ENCODE measurements at regions not wholly inside any gene's neighbourhood (a gene's known extent, or its start where the extent isn't known, plus 50 kb on each side); places are given as distances from the start of the nearest gene placed in this dataset.

- TF ChIP-seq REST (IDR thresholded peaks at IDR 0.05; ENCODE audit: borderline replicate concordance) (no peak), REST (CRISPR knock-in tag; IDR thresholded peaks at IDR 0.05; ENCODE audit: low read depth) (no peak)
These were observed 170.0 kb upstream of the GLRA2 start (continued) for GRCh38 chrX:14359316-14359715.

GRCh38 chrX:14357314-14357713 lies 172.0 kb upstream of the GLRA2 start:
- POLR2A ChIA-PET = no interaction called here
- TF ChIP-seq TCF7L2 (IDR thresholded peaks at IDR 0.05; ENCODE audit: low read depth, low read length) (no peak), ATF6 (CRISPR knock-in tag; IDR thresholded peaks at IDR 0.05) (no peak), ZNF347 (CRISPR knock-in tag; IDR thresholded peaks at IDR 0.05; ENCODE audit: low read depth) (no peak), SMAD3 (CRISPR knock-in tag; conservative IDR thresholded peaks at IDR 0.05) (no peak), TAF1 (IDR thresholded peaks at IDR 0.05; ENCODE audit: control insufficient read depth, extremely low read depth, insufficient read depth, low read length, severe bottlenecking) (no peak), E2F4 (CRISPR knock-in tag; IDR thresholded peaks at IDR 0.05; ENCODE audit: low read depth) (no peak), HOMEZ (CRISPR knock-in tag; IDR thresholded peaks at IDR 0.05) (no peak)

More at GRCh38 chrX:14357314-14357713, 172.0 kb upstream of the GLRA2 start:
- H3K79me2 ChIP-seq (ENCODE audit: control insufficient read depth, insufficient read depth, low read length) = no peaks in the 10 kb centered on the region
- intact Hi-C loops (cut with micrococcal nuclease) = no loop called here
- H3K4me2 ChIP-seq (ENCODE audit: insufficient read depth, low read length) = no peak overlapping the region
- H3K27me3 ChIP-seq (ENCODE audit: control insufficient read depth in 2 of 2, insufficient read depth in 2 of 2, low read length in 2 of 2) = no peaks in the 10 kb centered on the region
- H3K9me1 ChIP-seq (ENCODE audit: control insufficient read depth, insufficient read depth, low read length) = no peaks in the 10 kb centered on the region
- in situ Hi-C loops (cut with MboI) = no loop called here
- no peak overlapping the region for H3K27ac ChIP-seq (ENCODE audit: extremely low read depth, low read depth, low read length)
- H3K36me3 ChIP-seq (ENCODE audit: control insufficient read depth, insufficient read depth, low read length) = no peaks in the 10 kb centered on the region
- H4K20me1 ChIP-seq (replicated peaks; ENCODE audit: control insufficient read depth, insufficient read depth, low read length) = no peaks in the 10 kb centered on the region
- FAIRE-seq (no peak), ATAC-seq (no peak), DNase-seq (ENCODE audit: extremely low read depth in 1 of 4, low spot score in 3 of 4) (no peak)
- CTCF ChIA-PET (ENCODE audit: low intra/inter-chr PET ratio) = no interaction called here
- no peak overlapping the region for H3K9ac ChIP-seq (ENCODE audit: insufficient read depth in 1 of 2, low read depth in 2 of 2, low read length in 2 of 2)
- no peak overlapping the region for H3K4me3 ChIP-seq
- H3K9me3 ChIP-seq (replicated peaks; ENCODE audit: control insufficient read depth, insufficient read depth, low read depth, low read length) = no peaks in the 10 kb centered on the region
- H3K4me1 ChIP-seq (replicated peaks in 1 of 2; ENCODE audit: control insufficient read depth in 2 of 2, insufficient read depth in 2 of 2, low read length in 2 of 2) = no peaks in the 10 kb centered on the region
- BruUV-seq (replicated peaks) = no TSS peak
- no peak overlapping the region for H2AFZ ChIP-seq (ENCODE audit: low read depth, low read length)
